ENCODE measurements at regions not wholly inside any gene's neighbourhood (a gene's known extent, or its start where the extent isn't known, plus 50 kb on each side); places are given as distances from the start of the nearest gene placed in this dataset.
A peak's percentile ranks its signal among the peaks of the same experiment; 100 is the strongest.

DNA sequence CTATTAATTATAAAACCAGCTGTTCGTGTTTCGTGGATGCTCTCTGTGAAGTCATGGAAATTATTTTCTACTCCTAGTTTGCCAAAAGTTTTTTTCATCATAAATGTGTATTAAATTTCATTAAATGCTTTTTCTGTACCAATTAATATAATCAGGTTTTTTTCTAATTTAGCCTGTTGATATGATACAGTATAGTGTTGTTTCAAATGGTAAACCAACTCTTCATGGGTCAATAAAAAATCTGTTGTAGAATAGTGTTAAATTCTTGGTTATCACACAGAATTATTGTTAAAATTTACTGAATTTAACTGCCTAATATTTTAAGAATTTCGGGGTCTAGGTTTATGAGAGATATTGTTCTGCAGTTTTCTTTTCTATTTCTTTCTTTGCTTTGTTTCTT is 505.9 kb upstream of the MANEA start:
- DNase-seq: no peak

DNA sequence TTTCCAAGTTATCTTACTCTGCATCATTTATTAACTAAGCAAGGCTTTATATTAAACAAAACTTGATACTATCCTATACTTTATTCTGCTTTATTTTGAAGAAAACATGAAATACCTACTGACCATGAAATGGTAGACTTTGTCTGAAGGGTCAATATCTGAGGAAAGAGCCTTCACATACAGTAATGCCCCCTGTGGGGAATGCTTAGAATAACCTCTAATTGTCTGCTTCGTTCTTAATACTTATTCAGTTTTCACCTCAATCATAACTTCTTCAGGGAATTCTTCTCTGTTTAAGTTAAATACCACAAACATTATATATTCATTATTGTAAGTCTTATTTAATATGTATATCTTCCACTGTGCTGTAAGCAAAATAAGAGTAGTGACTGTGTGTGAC is 498.9 kb upstream of the MANEA start:
- DNase-seq: no peak

- no peak for DNase-seq
Measured at GRCh38 chr6:95081231-95081630, 496.1 kb upstream of the MANEA start.

- no peak for DNase-seq
Measured at GRCh38 chr6:95081949-95082348, 495.4 kb upstream of the MANEA start.

- DNase-seq: no peak
Measured at GRCh38 chr6:95083506-95083905, 493.8 kb upstream of the MANEA start.

GRCh38 chr6:95084867-95085266 is 492.5 kb upstream of the MANEA start:
- DNase-seq: no peak

GRCh38 chr6:95087394-95088097 is 489.8 kb upstream of the MANEA start:
- no peak for DNase-seq

- DNase-seq: peak; percentile 22
Measured at GRCh38 chr6:95091823-95092436, 485.4 kb upstream of the MANEA start.

- DNase-seq: no peak
Measured at GRCh38 chr6:95093154-95093553, 484.2 kb upstream of the MANEA start.

DNA sequence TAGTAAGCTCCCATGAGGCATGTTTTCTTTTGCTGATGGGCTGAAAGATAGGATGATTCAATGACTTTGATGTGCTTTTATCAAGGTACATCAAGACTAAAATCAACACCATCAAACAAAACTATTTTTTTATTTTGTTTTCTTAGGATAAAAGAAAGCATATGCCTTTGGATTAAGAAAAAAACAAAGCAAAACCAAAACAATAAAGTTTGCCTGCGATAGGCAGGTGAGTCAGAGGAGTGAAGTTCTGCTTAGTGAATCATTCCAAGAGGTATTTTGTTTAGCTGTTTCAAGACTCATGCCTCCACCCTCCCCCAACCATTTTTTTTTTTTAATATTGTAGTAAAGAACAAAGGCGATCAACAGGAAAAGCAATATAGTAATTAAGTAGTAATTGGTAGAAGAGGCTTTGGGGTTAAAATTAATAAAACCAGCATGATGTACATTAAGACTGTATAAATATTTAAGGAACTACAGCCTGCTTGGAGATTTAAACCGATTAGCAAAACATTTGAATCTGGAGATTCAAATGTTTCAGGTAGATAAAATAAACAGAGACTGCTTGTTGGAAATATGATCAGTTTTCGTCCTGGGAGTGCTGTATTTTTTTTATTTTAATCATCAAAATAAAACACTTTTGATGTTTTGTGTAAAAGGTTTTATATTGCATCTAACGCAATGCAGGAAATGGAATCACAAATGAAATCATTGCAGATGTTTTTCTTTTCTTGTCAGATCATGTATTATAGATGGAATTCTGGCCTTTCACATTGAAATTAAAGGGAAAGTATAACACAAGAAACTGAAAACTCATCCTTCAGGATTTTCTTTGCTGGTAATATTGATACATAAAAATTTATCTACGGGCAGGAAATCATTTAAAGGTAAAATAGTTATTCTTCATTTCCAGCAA is 482.3 kb upstream of the MANEA start:
- DNase-seq: no peak

GRCh38 chr6:95095855-95096254 is 481.5 kb upstream of the MANEA start:
- no peak for DNase-seq

- DNase-seq: no peak
Measured at GRCh38 chr6:95099410-95099809, 477.9 kb upstream of the MANEA start.

- DNase-seq: no peak
Measured at GRCh38 chr6:95109212-95109611, 468.1 kb upstream of the MANEA start.

GRCh38 chr6:95110767-95111166 is 466.6 kb upstream of the MANEA start:
- no peak for DNase-seq

DNA sequence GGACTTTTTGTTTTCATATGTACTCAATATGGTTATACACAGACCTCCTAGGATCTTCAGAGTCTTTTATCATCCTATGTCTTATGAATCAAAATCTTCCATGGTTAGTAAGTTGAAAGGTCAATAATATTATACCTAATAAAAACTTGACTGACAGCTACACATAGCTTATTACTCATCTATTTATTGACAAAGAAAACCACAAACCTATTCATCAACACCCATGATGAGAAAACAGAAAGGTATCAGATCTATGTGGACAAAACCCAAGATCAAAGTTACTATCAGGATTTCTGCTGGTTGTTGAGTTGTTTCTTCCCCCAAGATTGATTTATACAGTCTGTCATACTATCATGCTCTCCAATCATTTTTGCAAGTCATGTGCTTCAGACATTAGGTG is 460.1 kb upstream of the MANEA start:
- DNase-seq: no peak

DNA sequence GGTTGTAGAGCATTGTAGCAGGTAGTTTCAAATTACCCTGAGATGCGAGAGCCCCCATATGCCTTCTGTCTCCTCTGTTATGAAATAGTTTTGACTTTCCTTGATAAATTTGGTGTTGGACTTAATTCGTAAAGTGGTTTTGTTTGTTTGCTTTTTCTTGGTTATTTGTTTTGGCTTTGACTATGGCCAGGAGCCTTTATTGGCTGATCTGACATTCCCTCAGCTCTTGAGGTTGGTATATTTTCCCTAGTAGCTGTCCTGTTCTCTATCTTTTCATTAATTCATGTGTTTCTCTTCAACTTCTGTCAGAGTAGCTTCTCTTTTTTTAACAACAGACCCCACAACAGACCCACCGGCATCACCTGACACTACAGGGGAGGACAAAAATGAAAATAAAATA is 457.4 kb upstream of the MANEA start:
- no peak for DNase-seq

DNA sequence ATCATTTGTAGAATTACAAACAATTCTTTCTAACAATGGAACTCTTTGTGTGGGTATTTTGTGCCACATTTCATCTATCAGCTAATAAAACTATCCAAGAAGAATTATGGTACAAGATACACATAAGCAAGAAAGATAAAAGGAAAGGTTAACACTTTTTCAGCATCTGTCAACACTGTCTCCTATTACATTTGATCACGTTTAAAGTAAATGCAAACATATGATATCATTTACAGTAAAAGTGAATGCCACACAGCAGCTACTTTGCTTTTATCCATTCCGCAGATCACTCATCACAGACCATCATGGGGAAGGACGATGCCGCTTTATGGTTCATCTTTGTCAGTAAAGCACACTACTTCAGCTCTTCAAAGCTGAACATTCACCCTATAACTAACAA is 456.4 kb upstream of the MANEA start:
- no peak for DNase-seq

- no peak for DNase-seq
Measured at GRCh38 chr6:95127261-95127660, 450.1 kb upstream of the MANEA start.

GRCh38 chr6:95128439-95128838 is 448.9 kb upstream of the MANEA start:
- DNase-seq: no peak

DNA sequence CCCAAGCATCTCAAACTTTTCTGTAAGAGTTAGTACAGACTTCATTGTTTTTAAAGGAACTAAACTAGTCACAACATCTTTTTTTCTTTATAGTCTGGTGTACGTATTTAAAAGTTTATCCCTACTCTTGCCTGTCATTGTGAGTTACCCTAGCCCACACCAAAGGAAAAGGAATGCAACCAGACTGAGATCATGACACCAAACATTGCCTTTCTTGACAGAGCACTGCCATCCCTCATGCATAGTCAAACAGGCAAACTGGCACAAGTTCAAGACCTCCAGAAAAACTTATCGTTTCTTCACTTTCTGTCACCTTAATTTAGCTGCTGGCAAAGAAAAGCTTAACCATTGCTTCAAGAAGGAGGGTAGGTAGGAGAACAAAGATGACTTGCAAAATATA is 448.4 kb upstream of the MANEA start:
- DNase-seq: no peak

GRCh38 chr6:95133578-95133977 is 443.8 kb upstream of the MANEA start:
- no peak for DNase-seq

DNA sequence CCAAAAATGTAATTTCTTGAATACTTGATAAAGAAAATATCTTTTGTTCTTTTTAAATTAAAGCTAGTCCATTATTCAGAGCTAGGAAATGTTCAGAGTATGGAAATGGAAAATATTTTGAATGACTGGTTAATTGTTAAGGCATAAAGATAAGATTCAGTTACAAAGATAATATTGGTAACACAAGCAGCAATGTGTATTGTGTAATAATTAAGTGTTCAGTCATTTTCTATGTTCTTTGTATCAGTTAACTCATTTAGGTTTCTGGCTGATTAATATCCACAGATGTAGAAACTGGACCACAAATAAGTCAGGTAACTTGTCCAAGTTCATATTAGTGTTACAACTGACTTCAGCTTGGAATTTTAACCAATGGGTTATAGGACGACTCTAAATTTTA is 442.2 kb upstream of the MANEA start:
- no peak for DNase-seq

DNA sequence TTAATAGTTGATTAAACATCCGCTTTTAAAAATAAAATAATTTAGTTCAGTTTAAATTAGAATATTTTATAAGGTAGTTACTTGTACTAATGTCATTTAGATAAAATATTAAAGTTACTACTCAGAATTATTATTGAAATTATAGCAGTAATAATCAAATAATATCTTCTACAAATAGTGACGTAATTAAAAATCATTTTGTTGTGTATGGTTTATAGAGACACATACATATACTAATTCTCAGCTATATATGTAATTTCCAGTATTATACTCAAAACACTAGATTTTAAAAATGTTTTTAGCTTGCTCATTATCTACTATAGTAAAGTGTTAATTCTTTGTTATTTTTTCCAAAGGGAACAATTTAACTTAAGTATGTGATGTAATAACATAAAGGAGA is 435.2 kb upstream of the MANEA start:
- no peak for DNase-seq

Data from GF-D8 (cell line).